ENCODE measurements at regions not wholly inside any gene's neighbourhood (a gene's known extent, or its start where the extent isn't known, plus 50 kb on each side); places are given as distances from the start of the nearest gene placed in this dataset.

DNA sequence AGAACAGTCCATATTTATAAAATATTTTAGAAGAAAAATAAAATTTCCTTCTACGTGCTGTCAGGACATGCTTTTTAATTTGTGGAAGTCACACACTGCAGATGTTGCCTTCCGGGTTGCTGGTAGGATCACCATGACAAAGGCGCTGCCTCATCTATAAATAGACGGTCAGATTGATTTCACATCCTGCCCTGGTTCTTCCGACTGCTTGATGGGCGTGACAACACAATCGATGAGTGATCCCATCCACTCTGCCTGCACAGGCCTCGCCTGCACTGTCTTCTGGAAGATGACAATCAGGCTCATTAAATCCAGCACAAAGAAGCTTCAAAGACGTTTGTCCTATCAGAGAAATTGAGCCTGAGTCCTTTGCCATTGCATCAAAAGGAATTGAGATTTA is 318.9 kb upstream of the TRIB2 start:
- H3K27ac ChIP-seq: no peak overlapping the region
- no peak overlapping the region for H3K4me3 ChIP-seq
- TF ChIP-seq, protein P1, sequence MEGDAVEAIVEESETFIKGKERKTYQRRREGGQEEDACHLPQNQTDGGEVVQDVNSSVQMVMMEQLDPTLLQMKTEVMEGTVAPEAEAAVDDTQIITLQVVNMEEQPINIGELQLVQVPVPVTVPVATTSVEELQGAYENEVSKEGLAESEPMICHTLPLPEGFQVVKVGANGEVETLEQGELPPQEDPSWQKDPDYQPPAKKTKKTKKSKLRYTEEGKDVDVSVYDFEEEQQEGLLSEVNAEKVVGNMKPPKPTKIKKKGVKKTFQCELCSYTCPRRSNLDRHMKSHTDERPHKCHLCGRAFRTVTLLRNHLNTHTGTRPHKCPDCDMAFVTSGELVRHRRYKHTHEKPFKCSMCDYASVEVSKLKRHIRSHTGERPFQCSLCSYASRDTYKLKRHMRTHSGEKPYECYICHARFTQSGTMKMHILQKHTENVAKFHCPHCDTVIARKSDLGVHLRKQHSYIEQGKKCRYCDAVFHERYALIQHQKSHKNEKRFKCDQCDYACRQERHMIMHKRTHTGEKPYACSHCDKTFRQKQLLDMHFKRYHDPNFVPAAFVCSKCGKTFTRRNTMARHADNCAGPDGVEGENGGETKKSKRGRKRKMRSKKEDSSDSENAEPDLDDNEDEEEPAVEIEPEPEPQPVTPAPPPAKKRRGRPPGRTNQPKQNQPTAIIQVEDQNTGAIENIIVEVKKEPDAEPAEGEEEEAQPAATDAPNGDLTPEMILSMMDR (IDR thresholded peaks at IDR 0.05): no peak
- DNase-seq (ENCODE audit: low spot score): no peak

DNA sequence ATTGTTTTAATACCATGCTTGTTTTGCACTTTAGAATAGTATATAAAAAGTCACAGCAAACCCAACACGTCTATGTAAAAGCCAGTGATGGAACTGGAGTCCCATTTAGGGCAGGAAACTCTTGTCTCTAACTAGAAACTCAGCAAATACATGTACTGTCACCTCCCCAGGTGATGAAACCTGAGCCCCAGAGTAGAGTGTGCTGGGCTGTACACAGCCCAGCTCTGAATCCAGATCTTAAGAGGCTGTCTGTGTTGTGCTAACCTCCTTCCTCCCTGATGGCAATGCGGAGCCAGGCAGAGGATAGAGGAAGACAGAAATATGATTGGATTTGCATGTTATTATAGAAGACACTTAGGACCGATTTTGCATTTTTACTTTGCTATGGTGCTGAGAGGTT is 317.5 kb upstream of the TRIB2 start:
- TF ChIP-seq, protein P1 (IDR thresholded peaks at IDR 0.05): no peak
- no peak overlapping the region for H3K4me3 ChIP-seq
- no peak for DNase-seq (ENCODE audit: low spot score)
- no peak overlapping the region for H3K27ac ChIP-seq

DNA sequence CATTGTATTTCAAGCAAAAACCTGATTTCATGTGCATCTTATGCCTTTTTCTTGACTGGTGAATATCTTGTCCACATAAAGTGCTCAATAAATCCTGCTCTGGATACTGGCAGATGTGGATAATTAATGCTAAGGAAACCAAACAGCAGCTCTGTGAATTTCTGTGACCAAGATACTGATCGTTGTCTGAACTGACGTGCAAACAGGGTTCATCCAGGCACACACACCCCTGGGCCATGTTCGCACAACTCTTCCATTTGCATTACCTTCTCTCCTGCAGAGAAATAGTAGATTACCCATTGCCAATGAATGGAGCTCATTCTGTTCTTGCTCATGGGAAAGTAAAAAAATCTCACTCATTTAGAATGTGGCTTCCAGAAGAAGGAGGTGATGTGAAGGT is 316.2 kb upstream of the TRIB2 start:
- TF ChIP-seq, protein P1 (IDR thresholded peaks at IDR 0.05): no peak
- H3K27ac ChIP-seq: no peak overlapping the region

DNA sequence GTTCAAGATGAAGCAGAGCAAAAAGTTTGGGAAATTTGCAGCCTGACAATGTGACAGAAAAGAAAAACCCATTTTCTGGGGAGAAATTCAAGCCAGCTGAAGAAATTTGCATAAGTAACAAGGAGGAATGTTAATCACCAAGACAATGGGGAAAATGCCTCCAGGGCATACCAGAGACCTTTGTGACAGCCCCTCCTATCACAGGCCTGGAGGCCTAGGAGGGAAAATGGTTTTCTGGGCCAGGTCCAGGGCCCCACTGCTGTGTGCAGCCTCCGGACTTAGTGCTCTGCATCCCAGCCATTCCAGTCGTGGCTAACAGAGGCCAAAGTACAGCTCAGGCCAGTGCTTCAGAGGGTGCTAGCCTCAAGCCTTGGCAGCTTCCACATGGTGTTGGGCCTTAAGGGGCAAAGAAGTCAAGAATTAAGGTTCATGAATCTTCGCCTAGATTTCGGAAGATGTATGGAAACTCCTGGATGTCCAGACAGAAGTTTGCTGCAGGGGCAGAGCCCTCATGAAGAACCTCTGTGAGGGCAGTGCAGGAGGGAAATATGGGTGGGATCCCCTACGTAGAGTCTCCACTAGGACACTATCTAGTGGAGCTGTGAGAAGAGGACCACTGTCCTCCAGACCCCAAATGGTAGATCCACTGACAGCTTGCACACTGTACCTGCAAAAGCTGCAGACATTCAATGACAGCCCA is 314.1 kb upstream of the TRIB2 start:
- no peak overlapping the region for H3K27ac ChIP-seq
- no peak for DNase-seq (ENCODE audit: low spot score)
- TF ChIP-seq, protein P1 (IDR thresholded peaks at IDR 0.05): no peak
- H3K4me3 ChIP-seq: no peak overlapping the region

More for the DNA sequence above, 316.2 kb upstream of the TRIB2 start:
- no peak for DNase-seq (ENCODE audit: low spot score)
- no peak overlapping the region for H3K4me3 ChIP-seq

DNA sequence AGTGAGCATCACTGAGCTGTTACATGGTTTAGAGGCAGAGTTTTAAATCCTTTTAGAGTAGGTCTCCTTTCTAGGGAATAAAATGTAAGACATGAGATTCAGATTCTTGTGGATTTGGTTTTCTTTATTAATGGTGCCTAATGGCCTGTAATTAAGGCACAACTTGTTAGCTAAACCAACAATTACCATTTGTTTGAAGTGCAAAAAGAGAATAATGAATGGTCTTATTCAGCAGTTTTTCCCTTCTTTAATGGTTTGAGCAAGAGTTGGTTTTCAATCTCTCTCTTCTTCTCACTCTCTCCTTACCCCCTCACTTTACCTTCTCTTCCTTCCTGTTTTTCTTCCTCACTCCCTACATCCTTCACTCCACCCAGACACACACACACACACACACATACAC is 312.2 kb upstream of the TRIB2 start:
- TF ChIP-seq, protein P1 (IDR thresholded peaks at IDR 0.05): no peak
- H3K27ac ChIP-seq: no peak overlapping the region
- no peak for DNase-seq (ENCODE audit: low spot score)
- H3K4me3 ChIP-seq: no peak overlapping the region

DNA sequence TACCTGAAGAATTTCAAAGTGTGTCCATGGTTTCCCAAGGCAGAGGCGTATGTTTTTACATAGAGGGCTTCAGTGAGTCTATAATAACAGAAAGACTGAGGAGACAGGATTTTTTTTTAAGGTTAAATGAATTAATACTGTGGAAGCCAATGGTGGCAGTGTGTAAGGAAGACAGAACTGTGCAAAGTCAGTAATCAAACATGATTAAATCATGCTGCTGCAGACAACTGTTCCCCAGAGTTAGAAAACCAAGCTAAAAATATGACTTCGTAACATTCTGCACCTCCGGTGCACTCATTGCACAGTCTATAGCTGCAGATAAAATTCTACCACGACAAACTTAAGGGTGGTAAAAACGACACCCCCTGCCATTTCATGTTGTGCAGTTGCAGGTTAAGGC is 309.6 kb upstream of the TRIB2 start:
- no peak for DNase-seq (ENCODE audit: low spot score)
- no peak overlapping the region for H3K27ac ChIP-seq
- no peak overlapping the region for H3K4me3 ChIP-seq
- TF ChIP-seq, protein P1 (IDR thresholded peaks at IDR 0.05): no peak

DNA sequence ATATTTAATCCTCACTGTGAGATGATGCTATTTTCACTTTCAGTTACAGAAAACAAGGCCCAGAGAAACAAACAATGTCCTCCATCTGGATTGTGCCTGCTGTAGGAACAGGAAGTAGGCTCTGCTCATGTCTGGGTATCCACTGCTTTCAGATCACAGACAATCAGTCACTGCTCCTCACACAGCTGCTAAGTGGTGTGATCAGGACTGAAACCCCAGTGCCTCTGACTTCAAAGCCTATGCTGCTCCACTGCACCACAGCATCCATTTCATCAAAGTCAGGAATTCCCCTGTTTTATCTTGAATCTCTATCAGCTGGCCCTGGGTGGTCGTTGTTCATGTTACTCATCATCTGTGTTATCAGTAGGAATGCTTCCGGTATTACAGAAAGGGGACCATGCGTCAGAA is 303.8 kb upstream of the TRIB2 start:
- TF ChIP-seq, protein P1 (IDR thresholded peaks at IDR 0.05): no peak
- Histone ChIP-seq H3K27ac (no peak overlapping the region), H3K4me3 (no peak overlapping the region)
- DNase-seq (ENCODE audit: low spot score): no peak

Measured in coronary artery (tissue), 2 donors.